Globus pallidus (tissue), 1 donor: ENCODE measurements at regions not wholly inside any gene's neighbourhood (a gene's known extent, or its start where the extent isn't known, plus 50 kb on each side); places are given as distances from the start of the nearest gene placed in this dataset.
"Not testable (repeated sequence)": the region's sequence is repeated elsewhere in the genome, so short reads cannot be mapped to it uniquely, and the experiment has no call there.

Experiments used
- DNase-seq: peaks from one replicate; pipeline ENCODE4 v3.0.0-alpha.2; 2015; ENCODE audit warnings: low spot score

DNA sequence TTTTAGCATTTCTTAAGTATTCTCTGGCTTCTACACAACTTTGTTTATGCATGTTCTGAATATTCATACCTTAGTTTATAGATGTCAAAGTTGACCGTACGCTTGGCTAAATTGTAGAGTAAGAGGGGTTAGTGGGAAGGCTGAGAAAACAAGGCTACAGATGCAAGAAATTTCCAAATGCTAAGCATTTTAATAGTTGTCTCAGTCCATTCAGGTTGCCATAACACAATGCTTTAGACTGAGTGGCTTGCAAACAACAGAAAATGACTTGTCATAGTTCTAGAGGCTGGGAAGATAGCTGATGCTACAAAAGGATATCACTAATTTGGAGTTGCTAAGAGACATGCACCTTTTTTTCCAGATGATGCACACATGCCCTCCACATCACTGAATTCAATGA is 53.0 kb upstream of the C1QTNF3 start:
- not testable (repeated sequence) for DNase-seq

DNA sequence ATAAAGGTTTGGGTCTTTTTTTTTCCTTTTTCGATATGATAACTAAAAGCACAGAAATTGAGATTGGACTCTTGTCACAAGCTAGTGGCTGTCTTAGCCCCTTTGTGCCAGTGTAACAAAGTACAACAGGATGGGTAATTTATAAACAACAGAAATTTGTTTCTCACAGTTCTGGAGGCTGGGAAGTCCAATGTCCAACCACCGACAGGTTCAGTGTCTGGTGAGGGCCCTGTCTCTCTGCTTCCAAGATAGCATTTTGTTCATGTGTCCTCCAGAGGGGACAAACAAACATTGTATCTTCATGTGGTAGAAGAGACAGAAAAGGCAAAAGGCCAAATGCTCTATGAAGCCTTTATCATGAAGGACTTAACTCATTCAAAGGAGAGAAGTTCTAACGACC is 56.9 kb upstream of the C1QTNF3 start:
- DNase-seq = not testable (repeated sequence)

DNA sequence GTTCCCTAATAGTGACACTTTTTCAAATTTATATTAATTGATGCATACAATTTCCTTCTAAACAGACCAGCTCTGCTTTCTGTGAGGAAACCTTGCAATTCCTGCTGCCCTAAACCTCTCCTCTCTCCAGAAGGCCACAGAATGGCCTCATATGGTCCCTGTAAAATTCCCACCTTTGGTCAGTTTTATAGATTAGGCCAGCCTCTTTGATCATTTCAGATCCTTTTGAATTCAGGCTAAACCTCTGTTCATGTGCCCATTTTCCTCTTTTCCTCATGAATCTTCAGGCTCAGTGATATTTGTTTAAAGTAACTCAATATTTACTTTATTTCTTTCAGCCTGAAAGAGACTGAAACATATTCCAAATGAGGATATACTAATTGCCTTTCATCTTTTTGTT is 58.6 kb upstream of the C1QTNF3 start:
- not testable (repeated sequence) for DNase-seq

DNA sequence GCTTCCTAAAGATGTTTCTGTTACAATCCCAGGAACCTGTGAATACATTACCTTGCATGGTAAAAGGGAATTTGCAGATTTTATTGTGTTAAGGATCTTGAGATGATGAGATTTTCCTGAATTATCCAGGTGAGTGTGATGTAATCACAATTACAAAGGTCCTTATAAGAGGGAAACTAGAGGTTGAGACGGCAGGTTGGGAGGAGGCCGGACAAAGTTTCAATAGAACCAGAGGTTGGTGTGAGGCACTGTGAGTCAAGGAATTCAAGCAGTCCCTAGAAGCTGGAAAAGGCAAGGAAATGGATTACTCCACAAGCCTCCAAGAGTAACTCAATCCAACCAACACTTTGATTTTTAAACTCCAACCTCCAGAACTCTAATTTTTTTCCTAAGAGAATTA is 65.9 kb upstream of the C1QTNF3 start:
- not testable (repeated sequence) for DNase-seq

DNA sequence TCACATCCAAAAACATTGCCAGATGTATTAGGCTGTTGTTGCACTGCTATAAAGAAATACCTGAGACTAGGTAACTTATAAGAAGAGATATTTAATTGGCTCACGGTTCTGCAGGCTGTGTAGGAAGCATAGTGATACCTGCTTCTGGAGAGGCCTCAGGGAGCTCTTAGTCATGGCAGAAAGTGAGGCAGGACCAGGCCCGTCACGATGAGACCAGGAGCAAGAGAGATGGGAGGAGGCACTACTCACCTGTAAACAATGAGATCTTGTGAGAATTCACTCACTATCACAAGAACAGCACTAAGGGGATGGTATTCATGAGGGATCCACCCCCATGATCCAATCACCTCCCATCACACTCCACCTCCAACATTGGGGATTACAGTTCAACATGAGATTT is 81.3 kb upstream of the C1QTNF3 start:
- not testable (repeated sequence) for DNase-seq

DNA sequence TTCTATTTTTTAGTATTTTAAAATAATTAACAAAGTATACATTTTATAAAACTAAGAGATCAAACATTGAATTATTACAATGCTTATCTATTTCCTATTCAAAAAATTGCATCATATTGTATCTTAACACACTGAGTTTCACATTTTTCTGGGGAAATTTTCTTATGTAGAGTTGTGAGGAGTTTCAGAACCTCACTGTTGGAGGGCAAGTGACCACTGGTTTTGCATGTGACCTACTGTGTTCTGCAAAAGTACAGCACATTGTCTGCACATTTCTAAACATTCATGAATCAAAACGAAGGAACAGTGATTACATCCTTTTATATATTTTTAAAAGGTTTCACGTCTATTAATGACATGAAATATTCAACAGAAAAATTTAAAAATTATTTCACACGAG is 82.3 kb upstream of the C1QTNF3 start:
- DNase-seq = not testable (repeated sequence)

DNA sequence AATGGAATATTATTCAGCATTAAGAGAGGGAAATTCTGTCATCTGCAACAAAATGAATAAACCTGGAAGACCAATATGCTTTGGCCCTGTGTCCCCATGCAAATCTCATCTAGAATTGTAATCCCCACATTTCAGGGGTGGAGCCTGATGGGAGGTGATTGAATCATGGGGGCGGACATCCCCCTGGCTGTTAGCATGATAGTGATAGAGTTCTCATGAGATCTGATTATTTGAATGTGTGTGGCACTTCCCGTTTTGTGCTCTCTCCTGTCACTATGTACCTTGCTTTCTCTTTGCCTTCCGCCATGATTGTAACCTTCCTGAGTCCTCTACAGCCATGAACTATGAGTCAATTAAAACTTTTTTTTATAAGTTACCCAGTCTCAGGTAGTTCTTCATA is 83.7 kb upstream of the C1QTNF3 start:
- DNase-seq = not testable (repeated sequence)

DNA sequence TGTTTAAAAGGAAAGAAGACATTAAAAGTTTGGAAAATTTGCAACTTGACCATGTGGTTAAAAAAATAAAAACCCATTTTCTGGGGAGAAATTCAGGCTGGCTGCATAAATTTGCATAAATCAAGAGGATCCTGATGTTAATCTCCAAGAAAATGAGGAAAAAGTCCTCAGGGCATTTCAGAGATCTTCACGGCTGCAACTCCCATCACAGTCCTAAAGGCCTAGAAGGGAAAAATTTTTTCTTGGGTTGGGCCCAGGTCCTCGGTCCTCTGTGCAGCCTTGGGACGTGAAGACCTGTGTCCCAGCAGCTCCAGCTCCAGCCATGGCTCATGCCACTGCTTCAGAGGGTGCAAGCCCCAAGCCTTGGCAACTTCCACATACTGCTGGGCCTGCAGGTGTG is 84.8 kb upstream of the C1QTNF3 start:
- not testable (repeated sequence) for DNase-seq

DNA sequence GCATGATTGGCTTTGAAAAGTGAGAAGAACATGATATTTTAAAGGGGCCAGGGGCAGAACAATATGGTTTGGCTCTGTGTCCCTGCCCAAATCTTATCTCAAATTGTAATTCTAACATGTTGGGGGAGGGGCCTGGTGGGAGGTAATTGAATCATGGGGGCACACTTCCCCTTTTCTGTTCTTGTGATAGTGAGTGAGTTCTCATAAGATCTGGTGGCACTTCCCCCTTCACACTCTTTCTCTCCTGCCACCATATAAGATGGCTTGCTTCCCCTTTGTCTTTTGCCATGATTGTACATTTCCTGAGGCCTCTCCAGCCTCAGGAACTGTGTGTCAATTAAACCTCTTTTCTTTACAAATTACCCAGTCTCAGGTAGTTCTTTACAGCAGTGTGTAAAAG is 85.9 kb upstream of the C1QTNF3 start:
- not testable (repeated sequence) for DNase-seq

DNA sequence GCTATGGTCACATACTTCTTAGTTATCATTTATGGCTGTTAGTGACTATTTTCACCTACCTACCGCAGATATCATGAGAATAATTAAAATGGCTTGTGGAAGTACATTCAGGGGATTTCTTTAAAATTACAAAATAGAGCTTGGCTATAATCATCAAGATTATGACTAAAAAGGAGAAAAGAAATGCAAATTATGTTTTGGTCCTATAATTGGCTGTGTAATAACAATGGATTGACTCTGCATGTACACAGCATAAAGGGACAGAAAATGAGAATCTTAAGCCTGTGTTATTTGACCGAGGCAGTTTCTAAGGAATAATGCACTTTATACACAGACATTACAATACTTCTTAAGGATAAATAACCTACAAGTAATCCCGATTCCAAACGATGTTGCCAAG is 112.0 kb upstream of the C1QTNF3 start:
- DNase-seq = not testable (repeated sequence)

DNA sequence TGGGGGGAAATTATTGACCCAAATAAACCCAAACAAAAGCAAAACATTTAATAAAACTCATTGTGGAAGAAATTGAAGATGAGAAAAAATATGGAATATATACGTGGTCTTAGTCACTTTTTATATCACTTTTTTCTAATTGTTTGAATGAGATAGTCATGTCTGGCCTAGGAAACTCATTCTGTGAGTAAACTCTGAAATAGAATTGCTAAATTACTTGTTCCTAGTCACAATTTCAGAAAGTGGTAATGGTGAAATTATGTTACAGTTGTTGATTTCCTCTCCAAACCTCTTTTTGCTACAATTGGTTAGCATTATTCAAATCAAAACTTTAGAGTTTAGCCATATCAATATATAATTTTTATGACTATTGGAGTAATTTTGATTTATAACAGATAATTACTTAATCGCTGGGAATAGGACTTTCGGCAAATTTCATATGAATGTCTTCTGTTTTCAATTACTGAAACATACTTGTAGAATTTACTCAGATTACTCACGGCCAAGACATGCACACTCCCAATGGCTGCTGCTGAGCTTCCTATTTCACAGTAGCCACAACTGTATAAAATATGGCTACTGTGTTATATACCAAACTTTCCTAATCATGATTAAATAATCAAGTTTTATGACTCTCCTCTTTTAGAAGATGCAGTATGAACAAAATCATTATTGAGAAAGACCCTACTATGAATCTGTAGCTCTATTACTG is 113.8 kb upstream of the C1QTNF3 start:
- DNase-seq = not testable (repeated sequence)

DNA sequence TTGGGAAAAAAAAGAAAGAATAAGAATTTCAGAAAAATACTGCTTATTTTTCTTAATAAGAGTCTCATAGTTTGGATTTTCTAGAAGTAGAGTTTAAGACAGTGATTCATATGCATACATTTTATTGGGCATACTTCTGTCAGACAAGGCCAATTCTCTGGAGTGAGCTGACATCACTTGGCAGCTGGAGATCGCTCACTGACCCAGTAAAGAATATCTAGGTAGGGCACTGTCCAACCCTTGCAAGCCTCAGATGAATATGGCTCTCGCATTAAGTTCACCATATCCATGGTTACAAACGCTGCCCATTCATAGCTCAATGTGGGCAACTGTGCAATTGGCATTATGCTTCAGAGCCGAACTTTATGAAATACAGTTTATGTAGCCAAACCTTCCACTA is 117.9 kb upstream of the C1QTNF3 start:
- not testable (repeated sequence) for DNase-seq

DNA sequence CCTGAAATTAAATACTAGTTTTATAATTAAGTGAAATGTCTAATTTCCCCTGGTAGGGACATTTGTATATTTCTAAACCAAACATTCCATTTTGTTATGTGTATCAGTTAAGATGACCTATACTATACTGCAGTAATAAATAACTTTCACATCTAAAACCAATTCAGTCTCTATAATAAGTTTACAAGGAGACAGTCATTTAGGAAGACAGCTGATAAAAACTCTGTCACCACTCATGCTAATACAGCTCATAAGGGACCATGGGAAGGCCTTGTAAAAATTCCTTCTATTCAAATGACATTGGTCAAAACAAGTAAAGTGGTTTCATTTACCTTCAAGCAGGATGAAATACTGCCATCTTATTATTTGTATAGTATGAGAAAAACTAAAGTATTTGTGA is 128.4 kb upstream of the C1QTNF3 start:
- not testable (repeated sequence) for DNase-seq

DNA sequence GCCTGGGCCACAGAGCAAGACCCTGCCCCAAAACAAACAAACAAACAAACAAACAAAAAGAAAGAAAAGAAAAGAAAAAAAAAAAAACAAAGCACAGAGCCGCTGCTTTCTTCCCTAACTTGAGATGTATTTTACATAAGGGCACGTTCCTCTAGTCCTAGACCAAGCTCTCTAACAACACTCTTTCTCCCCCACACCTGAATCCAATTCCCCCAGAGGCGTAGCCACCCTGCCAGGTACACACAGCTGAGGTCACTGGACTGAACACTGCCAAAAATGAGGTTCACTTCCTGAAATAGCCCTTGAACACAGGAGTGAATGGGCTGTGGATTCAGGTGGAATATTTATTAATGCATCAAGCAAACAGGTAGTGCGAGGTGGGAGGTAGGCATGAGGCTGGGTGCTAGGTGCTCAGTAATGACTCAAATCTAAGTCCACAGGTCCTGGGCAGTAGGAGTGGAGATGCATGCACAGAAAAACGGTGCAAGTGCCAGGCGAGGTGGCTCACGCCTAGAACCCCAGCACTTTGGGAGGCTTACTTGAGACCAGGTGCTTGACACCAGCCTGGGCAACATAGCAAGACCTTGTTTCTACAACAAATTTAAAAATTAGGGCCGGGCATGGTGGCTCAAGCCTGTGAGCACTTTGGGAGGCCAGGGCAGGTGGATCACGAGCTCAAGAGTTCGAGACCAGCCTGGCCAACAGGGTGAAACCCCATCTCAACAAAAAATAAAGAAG is 136.6 kb upstream of the C1QTNF3 start:
- DNase-seq = not testable (repeated sequence)

DNA sequence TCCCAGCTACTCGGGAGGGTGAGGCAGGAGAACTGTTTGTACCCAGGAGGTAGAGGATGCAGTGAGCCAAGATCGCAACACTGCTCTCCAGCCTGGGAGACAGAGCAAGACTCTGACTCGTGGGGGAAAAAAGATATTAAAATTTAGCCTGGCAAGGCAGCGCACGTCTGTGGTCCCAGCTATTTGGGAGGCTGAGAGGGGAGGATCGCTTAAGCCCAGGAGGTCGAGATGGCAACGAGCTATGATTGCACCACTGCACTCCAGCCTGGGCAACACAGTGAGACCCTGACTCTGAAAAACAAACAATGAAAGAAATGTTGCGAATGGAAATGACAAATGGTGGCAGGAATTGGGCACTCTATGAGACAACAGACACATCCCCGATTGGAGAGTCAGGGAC is 137.2 kb upstream of the C1QTNF3 start:
- DNase-seq = not testable (repeated sequence)

DNA sequence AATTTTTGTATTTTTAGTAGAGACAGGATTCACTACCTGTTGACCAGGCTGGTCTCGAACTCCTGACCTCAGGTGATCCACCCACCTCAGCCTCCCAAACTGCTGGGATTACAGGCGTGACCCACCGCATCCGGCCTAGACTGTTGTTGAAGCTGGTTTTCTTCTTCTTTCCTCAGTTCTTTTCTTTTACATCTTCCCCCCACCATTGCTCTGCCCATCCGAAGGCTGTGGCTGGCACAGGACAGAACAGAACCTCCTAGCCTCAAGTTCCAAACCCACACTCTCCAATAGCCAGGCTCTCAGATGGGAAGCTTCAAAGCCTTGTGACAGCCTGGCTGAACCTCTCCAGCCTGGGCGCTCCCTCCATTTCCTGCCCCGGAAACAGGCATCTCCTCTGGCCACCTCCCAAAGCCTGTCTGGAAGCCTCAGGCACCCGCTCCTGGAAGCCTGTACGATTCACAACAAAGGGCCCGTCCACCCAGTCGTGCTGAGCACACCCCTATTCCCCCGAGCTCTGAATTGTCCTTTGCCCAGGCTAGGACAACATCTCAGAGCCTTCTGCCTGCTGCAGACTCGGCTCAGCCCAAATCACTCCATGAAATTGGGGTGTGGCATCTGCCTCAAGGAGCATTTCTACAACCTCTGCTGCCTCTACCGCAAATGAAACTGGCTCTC is 138.1 kb upstream of the C1QTNF3 start:
- not testable (repeated sequence) for DNase-seq

DNA sequence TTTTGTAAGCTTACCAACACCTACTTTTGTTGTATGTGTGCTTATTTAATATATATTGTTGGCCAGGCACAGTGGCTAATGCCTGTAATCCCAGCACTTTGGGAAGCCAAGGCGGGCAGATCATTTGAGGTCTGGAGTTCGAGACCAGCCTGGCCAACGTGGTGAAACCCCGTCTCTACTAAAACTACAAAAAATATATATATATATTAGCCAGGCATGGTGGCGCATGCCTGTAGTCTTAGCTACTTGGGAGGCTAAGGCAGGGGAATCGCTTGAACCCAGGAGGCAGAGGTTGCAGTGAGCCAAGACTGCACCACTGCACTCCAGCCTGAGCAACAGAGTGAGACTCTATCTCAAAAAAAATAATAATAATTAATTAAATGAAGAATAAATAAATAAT is 142.0 kb upstream of the C1QTNF3 start:
- not testable (repeated sequence) for DNase-seq

DNA sequence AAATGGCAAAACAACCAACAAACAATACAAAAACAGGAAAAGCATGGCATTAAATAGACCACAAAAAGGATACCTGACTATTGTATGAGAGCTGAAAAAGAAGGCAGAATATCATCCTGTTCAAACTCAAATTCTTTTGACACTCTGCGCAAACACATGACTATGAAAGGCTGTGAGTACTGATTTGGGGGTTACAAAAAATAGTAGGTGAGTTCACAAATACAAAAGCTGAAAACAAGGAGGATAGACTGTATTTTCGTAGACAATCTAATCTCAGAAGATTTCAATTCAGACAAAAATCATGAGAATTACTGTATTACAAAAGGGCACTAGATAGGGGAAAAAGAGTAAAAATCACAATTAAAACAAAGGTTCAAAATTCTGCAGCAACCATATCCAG is 142.6 kb upstream of the C1QTNF3 start:
- DNase-seq = not testable (repeated sequence)

DNA sequence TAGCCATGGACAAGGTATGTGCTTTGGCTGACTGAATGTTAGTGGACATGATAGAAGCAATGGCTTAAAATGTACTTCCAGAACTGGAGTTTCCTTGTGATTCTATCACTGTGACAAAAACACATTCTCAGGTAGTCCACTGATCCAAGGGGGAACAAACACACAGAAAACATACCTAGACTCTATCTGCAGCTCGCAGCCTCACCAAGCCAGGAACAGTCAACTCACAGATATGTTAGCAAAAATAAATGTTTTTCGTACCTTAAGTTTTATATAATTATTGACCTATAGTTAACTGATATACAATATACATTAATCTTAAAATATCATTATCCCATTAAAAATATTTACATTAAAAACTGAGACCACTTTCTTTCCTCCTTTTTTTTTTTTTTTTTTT is 143.1 kb upstream of the C1QTNF3 start:
- DNase-seq = not testable (repeated sequence)

DNA sequence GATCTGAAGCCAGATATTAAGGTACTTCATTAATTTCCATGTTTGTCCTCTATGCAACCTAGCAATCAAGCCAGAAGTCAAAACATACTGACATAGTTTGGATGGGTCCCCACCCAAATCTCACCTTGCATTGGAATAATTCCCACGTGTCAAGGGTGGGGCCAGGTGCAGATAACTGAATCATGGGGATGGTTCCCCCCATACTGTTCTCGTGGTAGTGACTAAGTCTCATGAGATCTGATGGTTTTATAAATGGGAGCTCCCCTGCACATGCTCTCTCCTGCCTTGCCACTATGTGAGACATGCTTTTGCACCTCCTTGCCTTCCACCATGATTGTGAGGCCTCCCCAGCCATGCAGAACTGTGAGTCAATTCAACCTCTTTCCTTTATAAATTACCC is 143.9 kb upstream of the C1QTNF3 start:
- DNase-seq = not testable (repeated sequence)

DNA sequence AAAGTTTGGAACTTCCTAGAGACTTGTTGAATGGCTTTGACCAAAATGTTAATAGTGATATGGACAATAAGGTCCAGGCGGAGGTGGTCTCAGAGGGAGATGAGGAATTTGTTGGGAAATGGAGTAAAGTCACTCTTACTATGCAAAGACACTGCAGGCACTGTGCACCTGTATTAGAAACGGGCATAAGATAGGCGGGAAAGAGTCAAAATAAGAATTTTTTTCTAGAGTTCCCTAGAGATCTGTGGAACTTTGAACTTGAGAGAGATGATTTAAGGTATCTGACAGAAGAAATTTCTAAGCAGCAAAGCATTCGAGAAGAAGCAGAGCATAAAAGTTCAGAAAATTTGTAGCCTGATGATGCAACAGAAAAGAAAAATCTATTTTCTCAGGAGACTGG is 144.4 kb upstream of the C1QTNF3 start:
- DNase-seq = not testable (repeated sequence)

DNA sequence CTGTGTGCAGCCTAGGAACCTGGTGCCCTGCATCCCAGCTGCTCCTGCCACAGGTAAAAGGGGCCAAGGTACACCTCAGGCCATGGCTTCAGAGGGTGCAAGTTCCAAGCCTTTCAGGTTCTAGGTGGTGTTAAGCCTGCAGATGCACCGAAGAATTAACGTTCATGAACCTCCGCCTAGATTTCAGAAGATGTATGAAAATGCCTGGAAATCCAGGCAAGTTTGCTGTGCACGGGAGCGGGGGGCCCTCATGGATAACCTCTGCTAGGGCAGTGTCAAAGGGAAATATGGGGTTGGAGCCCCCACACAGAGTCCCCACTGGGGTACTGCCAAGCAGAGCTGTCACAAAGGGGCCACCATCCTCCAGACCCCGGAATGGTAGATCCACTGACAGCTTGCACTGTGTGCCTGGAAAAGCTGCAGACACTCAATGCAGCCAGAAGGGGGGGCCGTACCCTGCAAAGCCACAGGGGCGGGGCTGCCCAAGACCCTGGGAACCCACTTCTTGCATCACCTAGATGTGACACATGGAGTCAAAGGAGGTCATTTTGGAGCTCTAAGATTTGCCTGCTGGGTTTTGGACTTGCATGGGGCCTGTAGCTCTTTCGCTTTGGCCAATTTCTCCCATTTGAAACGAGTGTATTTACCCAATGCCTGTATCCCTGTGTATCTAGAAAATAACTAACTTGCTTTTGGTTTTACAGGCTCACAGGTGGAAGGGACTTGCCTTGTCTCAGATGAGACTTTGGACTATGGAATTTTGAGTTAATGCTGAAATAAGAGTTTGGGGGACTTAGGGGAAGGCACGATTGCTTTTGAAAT is 145.2 kb upstream of the C1QTNF3 start:
- peak; percentile 63 for DNase-seq
